ENCODE measurements at regions not wholly inside any gene's neighbourhood (a gene's known extent, or its start where the extent isn't known, plus 50 kb on each side); places are given as distances from the start of the nearest gene placed in this dataset.

DNA sequence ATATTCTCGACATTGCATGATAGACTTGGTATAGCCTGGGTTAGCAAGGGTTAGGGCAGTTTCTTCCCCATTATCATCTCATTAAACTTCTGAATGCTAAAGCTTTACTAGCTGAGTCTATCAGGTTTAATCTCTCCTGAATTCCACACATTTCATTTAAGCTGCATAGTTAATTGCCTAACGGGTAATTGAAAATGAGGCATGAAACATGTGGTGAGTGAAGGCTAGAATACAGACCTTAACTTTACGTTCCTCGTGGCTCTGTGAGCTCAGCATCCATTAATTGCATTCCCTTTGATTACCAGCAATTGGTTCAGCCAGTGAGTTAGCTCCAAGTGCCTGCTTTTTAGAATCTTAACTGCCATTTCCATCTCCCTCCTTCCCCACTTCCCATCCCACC is 126.5 kb upstream of the MEX3C start:
- TF ChIP-seq, protein P1, sequence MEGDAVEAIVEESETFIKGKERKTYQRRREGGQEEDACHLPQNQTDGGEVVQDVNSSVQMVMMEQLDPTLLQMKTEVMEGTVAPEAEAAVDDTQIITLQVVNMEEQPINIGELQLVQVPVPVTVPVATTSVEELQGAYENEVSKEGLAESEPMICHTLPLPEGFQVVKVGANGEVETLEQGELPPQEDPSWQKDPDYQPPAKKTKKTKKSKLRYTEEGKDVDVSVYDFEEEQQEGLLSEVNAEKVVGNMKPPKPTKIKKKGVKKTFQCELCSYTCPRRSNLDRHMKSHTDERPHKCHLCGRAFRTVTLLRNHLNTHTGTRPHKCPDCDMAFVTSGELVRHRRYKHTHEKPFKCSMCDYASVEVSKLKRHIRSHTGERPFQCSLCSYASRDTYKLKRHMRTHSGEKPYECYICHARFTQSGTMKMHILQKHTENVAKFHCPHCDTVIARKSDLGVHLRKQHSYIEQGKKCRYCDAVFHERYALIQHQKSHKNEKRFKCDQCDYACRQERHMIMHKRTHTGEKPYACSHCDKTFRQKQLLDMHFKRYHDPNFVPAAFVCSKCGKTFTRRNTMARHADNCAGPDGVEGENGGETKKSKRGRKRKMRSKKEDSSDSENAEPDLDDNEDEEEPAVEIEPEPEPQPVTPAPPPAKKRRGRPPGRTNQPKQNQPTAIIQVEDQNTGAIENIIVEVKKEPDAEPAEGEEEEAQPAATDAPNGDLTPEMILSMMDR (IDR thresholded peaks at IDR 0.05): no peak
- no peak for TF ChIP-seq POLR2A (IDR thresholded peaks at IDR 0.05)
